Fibroblast of the aortic adventitia (primary cell): ENCODE measurements at regions not wholly inside any gene's neighbourhood (a gene's known extent, or its start where the extent isn't known, plus 50 kb on each side); places are given as distances from the start of the nearest gene placed in this dataset.

Experiments
- DNase-seq: peaks from one replicate; pipeline ENCODE4 v3.0.0-alpha.2; 2010; ENCODE audit warnings: low read depth
- H3K4me3 ChIP-seq: 2 replicates; pipeline ENCODE4 v1.5.1; 2011; ENCODE audit warnings: low read depth, mild to moderate bottlenecking, control low read depth, low read length, moderate library complexity
- TF ChIP-seq, protein P1 (sequence below): IDR thresholded peaks from 2 replicates; pipeline ENCODE4 v1.5.1; 2011; ENCODE audit warnings: mild to moderate bottlenecking, low read length, control low read depth, inconsistent platforms; ENCODE audit not compliant: insufficient read depth

DNA sequence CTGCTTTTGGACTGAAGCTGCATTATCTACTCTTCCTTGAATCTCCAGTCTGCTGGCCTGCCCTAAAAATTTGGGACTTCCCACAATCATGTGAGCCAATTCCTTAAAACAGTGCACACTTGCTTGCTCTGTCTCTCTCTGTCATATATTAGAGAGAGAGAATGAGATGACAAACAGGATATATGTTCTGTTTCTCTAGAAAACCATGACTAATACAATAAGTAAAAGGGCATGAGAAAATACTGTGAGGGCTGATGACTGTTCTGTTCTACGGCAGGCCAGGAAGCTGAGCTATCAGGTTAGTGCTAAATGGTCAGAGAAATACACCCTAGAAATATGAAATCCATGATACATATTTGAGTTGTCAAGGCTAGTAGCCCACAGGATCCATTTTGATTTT is 1896.8 kb upstream of the CELF4 start:
- DNase-seq = peak; percentile 12
- no peak overlapping the region for H3K4me3 ChIP-seq
- TF ChIP-seq, protein P1, sequence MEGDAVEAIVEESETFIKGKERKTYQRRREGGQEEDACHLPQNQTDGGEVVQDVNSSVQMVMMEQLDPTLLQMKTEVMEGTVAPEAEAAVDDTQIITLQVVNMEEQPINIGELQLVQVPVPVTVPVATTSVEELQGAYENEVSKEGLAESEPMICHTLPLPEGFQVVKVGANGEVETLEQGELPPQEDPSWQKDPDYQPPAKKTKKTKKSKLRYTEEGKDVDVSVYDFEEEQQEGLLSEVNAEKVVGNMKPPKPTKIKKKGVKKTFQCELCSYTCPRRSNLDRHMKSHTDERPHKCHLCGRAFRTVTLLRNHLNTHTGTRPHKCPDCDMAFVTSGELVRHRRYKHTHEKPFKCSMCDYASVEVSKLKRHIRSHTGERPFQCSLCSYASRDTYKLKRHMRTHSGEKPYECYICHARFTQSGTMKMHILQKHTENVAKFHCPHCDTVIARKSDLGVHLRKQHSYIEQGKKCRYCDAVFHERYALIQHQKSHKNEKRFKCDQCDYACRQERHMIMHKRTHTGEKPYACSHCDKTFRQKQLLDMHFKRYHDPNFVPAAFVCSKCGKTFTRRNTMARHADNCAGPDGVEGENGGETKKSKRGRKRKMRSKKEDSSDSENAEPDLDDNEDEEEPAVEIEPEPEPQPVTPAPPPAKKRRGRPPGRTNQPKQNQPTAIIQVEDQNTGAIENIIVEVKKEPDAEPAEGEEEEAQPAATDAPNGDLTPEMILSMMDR = no peak

DNA sequence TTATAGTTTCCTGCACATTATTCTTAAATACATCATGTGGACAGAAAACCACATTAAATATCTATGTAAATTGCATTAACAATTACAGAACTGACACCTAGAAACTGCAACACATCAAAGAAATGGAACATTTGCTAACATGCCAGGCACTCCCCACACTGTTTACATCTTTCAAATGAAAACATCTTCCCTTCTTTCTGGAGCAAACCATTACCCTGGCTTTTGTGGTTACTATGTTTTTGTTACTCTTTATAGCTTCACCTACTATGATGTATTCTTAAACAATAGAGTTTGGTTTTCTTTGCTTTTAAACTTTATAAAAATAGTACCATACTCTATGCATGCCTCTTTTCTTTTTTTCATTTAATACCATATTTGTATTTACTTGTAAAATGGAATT is 1894.5 kb upstream of the CELF4 start:
- TF ChIP-seq, protein P1 = no peak
- H3K4me3 ChIP-seq = no peak overlapping the region
- DNase-seq = no peak

DNA sequence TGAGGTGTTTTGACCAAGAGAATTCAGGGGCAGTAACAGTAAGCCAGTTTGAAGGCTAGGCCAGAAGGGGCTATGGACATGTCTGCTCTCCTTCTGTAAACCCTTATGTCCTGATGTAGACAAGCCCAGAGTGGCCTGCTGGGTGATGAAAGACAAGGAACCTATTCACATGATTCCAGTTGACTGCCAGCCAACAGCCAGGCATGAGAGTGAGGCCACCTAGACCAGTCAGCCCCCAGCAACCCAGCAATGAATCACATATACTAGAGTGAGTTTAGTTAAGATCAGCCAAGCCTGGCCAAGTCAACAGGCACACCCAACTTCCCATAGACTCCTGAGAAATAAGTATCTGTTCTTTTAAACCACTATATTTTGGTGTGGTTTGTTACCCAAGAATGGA is 1889.7 kb upstream of the CELF4 start:
- H3K4me3 ChIP-seq = no peak overlapping the region
- peak; percentile 59 for DNase-seq
- TF ChIP-seq, protein P1 = no peak

GRCh38 chr18:39454866-39455265 is 1889.3 kb upstream of the CELF4 start:
- no peak overlapping the region for H3K4me3 ChIP-seq
- no peak for DNase-seq
- TF ChIP-seq, protein P1 = no peak

- H3K4me3 ChIP-seq = no peak overlapping the region
- TF ChIP-seq, protein P1 = no peak
- peak; percentile 62 for DNase-seq
These were observed 1888.3 kb upstream of the CELF4 start for GRCh38 chr18:39453882-39454281.

- DNase-seq = no peak
- no peak overlapping the region for H3K4me3 ChIP-seq
- TF ChIP-seq, protein P1 = no peak
These were observed 1887.8 kb upstream of the CELF4 start for GRCh38 chr18:39453356-39453755.

DNA sequence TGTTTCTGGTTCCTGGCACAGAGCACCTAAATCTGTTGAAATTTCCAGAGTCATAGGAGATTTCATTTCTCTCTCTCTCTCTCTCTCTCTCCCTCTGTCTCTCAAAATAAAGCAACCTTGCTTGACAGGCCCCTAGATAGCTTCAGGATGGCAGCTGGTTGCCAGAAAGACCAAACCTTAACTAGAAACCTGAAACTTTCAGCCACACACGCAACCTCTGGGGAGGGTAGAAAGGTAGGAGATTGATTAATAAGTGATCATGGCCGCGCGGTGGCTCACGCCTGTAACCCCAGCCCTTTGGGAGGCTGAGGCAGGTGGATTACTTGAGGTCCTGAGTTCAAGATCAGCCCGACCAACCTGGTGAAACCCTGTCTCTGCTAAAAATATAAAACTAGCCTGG is 1885.4 kb upstream of the CELF4 start:
- no peak overlapping the region for H3K4me3 ChIP-seq
- TF ChIP-seq, protein P1 = no peak
- no peak for DNase-seq
